HG03097 (cell line): ENCODE measurements at regions not wholly inside any gene's neighbourhood (a gene's known extent, or its start where the extent isn't known, plus 50 kb on each side); places are given as distances from the start of the nearest gene placed in this dataset.
"Not testable (repeated sequence)": the region's sequence is repeated elsewhere in the genome, so short reads cannot be mapped to it uniquely, and the experiment has no call there.

Experiments used
- ATAC-seq: cut with Tn5 transposase; IDR thresholded peaks from one replicate; pipeline ENCODE4 v1.9.1; 2021; ENCODE audit not compliant: unreplicated experiment, low FRiP score

DNA sequence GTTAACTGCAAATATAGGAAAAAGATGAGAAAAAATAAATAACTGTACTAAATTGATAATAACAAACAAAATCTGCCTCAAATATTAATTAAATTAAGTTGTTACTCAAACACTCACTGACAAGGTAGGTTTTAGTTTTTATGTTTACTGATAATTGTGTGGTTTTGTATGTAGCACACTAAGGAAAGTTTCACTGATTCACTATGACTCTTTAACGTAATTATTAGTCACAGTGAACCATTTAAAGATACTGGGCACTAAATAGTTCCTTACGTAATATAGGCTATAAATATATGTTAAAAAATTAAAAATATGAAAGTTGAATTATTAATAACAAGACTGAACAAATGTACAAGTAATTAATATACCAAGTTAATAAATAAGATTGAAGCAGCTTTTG lies 2330.0 kb upstream of the RAG2 start:
- ATAC-seq: no peak

DNA sequence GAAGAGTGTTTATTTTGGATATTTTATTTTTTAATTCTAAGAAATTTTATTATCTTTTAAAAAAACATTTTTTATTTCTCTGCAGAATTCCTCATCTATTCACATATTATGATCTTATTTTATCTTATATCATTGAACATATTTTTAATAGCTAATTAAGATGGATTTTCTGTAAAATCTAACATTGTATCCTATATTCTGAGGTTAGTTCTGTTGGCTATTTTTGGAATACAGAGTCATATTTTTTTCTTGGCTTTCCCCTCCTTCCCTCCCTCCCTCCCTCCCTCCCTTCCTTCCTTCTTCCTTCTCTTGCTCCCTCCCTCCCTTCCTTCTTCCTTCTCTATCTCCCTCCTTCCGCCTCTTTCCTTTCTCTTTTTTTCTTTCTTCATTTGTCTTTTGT lies 2326.6 kb upstream of the RAG2 start:
- ATAC-seq: no peak

DNA sequence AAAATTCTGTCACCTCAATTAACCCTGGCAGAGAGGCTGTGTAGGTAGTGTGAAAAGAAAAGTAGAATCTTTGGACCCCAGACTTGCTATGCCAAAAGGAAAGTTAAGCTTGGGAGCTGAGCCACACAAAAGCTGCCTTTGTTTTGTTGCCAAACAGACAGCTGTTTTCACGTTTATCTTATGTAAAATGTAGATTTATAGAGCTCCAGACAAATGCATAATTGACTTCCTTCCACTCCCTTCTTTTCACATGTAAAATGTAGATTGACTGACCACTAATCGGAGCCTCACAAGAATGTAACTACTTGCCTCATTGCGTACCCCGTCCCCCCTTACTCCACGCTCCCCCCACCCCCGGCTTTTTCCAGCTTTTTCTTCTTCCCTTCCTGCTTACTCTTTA lies 2302.2 kb upstream of the RAG2 start:
- ATAC-seq: no peak

DNA sequence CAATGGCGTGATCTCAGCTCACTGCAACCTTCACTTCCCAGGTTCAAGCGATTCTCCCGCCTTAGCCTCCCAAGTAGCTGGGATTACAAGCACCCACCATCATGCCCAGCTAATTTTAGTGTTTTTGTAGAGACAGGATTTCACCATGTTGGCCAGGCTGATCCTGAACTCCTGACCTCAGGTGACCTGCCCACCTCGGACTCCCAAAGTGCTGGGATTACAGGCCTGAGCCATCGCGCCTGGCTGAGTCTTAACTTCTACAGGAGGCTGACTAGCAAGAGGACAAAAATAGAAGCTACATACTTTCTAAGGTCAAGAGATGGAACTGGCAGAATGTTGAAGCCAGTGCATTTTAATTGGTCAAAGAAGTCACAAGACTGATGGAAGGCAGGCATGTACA lies 2296.2 kb upstream of the RAG2 start:
- ATAC-seq: not testable (repeated sequence)

DNA sequence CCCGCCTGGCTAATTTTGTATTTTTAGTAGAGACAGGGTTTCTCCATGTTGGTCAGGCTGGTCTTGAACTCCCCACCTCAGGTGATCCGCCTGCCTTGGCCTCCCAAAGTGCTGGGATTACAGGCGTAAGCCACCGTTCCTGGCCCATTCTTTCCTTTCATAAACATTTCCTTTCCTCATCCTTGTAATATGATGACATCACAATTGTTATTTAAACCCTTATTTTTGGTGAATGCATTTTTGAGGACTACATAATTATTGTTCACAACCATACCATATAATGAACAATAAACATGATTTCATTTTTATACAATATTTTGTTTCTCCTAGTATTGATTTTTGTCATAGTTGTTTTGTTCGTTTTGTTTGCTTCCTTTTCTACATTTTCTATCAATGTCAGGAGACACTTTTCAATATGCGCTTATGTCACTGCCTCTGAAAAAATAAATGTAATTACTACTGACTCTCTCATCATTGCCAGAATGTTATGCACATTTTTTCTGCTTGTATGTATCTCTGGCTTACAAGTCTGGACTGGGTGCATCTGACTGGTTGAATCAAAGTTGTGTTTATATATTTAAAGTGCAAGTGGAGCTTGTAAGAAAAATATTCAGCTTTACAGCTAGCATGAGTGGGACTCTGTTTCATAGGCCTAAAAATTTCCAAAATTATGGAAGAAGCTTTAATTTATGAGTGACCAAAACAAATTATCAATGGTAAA lies 2286.3 kb upstream of the RAG2 start:
- ATAC-seq: no peak

DNA sequence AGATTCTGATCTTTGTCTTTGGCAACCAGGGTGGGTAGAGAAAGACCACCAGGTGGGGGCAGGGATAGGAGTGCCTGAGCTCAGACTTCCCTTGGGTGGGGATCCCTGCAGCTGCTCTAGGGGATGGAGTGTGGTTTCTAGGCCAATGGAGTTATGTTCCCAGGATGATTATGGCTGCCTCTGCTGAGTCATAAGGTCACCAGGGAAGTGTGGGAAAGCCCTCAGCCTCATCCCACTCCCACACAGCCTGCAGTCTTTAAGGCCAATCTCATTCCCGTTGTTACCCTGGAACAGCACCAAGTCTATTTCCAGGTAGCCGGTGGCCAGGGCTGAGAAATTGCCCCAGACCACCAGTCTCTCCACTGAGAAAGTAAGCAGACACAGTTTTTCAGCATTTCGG lies 2269.3 kb upstream of the RAG2 start:
- ATAC-seq: no peak

DNA sequence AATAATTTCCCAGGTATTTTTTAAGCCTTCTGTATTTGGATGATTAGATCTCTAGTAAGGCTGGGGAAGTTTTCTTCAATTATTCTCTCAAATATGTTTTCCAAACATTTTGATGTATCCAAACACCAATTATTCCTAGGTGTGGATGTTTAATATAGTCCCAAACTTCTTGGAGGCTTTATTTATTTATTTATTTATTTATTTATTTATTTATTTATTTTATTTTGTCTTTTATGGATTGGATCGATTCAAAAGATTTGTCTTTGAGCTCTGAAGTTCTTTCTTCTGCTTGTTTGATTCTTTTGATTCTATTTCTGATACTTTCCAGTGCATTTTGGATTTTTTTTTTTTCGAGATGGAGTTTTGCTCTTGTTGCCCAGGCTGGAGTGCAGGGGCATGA lies 2267.9 kb upstream of the RAG2 start:
- ATAC-seq: no peak

DNA sequence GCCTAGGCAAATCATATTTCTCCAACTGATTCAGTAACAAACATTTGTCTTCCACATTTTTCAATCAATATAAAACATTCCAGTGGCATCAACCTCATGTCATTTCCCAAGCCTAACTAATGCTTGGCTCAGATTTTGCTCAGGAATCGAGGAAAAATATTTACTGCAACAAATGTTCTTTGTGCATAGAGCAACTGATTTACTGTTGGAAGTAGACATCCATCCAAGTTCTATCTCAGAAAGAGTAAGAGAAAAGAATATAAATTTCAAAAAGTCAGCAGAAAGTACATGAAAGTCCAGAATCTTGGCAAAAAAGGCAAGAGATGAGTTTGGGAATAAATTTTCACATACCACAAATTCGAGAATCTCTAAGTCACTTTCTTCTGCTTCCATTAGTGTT lies 2245.0 kb upstream of the RAG2 start:
- no peak for ATAC-seq

DNA sequence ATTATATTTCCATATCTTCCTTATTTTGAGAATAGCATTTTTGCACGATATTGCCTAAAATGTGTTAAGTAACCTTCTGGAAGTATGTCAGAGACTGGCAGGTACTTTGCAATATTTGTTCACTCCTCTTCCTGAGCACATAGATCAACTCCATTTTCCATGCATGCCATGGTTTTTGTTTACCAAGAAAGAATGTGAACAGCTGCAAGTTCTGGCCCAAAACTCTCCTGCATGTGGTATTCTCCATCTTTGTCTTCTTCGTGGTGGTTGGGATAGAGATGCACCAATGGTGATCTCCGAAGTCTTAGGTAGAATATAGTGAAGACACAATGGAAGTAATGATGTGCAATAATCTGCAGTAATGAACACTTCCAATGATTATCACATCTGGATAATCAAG lies 2241.0 kb upstream of the RAG2 start:
- ATAC-seq: no peak

DNA sequence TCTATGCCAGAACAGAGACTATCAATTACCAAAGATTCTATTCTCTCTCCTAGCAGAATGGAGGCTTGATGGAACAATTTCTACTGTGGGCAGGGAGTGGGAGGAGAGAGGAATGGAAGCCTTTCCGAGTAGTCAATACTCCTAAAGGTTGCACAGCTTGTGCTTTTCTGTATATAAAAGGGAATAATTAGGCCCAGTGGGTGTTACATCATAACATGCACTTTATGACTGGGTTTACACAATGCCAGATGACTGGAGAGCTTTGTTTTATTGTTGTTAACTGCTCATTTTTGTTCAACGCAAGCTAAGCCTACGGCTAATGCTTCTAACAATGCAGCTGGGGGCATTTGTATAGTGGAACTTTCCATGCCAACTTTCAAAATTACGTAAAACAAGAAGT lies 2237.9 kb upstream of the RAG2 start:
- no peak for ATAC-seq

DNA sequence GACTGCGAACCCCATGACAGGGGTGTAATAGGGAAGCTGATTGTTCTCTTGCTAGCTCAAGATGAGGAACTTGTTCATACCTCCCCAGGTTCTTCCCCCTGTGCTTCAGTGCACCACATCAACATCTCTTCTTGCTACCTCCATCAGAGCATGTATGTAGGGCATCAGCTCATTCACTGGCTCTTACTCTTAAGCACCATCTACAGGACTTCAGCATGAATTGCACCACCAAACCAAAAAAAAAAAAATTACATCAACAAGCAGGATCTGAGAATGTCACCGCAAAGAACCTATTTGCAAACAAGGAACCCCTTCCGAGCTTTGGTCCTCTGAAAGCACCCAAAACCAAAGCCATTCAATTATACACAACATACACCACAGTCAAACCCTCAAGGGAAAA lies 2226.5 kb upstream of the RAG2 start:
- ATAC-seq: no peak

DNA sequence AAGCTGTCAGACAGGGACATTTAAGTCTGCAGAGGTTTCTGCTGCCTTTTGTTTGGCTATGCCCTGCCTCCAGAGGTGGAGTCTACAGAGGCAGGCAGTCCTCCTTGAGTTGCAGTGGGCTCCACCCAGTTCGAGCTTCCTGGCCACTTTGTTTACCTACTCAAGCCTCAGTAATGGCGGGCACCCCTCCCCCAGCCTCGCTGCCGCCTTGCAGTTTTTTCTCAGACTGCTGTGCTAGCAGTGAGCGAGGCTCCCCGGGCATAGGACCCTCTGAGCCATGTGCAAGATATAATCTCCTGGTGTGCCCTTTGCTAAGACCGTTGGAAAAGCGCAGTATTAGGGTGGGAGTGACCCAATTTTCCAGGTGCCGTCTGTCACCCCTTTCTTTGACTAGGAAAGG lies 2223.8 kb upstream of the RAG2 start:
- ATAC-seq: not testable (repeated sequence)

DNA sequence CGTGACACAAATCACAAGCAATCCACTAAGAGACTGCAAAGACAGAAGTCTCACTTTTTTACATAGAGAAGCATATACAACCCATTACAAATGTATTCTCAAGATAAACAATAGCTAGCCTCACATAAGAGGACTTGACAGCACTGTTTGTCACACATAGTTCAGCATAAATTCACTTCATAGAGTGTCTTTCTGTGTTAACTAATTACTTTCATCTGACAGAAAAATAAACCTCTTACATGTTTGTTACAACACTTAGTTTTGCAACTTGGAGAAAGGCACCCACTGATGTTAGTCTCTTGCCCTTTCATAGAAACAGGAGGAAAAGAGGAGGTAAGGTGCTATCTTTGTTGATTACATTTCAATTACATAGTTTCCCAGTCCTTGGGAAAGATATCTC lies 2221.9 kb upstream of the RAG2 start:
- no peak for ATAC-seq

DNA sequence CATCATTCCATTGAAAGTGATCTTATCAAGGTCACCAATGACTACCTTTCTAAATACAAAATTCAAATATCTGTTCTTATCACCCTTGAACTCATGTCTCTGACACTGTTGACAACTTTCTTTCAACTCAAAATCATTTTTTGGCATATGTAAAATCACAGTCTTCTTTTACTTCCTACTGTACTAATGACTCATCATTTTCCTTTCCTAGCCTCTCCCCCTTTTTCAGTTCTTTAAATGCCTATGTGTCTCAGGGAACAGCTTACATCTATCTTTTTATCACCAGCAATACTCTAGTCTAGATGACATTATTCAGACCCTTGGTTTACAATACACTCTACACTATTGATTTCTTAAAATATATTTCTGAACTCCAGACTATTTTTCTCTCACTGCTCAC lies 2220.7 kb upstream of the RAG2 start:
- no peak for ATAC-seq

DNA sequence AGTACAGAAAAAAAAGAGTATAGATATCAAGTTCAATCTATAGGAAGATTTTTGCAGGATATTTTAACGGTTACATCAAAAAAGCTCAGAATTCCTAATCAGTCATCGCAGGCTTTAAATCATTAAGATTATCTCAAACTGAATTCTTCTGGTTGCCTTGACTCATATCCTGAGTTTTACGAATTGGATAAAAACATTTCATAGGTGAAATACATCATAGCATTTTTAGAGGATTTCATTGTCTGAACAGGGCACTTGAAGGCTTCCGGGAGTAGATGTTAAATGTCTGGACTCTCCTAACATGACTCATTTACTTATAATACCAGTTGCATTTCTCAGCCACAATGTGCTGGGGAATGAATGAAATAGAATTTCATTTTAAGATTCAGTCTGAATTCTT lies 2216.6 kb upstream of the RAG2 start:
- ATAC-seq: no peak

DNA sequence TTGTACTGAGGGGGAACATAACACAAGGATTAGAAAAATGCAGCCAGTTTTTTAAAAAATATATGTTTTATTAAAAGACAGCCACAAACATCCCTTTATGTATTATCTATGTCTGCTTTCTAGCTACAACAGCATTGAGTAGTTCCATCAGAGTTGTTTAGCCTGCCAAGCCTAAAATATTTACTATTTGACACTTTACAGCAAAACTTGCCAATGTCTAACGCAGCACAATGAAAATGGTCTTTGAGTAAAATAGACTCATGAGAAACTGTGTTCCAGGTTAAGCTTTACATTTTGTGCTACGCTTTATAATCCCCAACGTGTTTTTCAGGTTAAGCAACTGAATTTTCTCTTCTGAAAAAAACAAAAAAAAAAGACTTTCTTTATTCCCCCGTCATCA lies 2211.5 kb upstream of the RAG2 start:
- ATAC-seq: no peak

DNA sequence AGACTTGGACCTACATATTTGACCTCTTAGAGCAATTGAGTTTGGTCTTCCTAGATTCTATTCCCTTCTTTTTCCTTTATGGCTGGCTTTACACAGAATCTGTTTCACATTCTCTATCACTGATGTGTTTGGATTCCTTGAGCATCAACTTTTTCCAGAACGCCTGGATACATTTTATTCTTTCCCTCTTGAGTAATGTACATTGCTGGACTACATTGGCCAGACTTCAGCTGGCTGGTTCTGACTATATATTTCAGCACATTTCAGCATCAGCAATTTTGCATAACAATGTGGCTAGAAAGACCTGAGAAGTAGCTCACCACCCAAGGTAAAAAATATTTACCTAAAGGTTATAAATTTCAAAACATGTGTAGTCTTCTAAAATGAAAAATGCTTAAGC lies 2198.2 kb upstream of the RAG2 start:
- ATAC-seq: no peak

DNA sequence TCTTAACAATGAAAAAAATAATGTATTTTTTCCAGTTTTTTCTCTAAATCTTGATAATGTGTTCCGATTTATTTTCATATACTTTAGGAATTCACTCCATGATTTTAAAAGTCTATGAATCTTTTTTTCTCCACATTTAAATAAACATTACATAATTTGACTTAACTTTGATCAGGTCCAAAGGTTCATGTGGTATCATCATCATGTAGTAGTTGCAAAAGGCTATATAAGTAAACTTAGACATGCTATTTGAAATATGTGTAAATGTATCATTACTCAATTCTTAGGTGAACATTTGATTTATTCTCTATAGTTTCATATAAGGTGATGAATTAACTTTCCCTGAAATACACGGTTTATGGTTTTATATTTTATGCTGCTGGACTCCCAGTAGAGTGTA lies 2197.0 kb upstream of the RAG2 start:
- ATAC-seq: no peak

DNA sequence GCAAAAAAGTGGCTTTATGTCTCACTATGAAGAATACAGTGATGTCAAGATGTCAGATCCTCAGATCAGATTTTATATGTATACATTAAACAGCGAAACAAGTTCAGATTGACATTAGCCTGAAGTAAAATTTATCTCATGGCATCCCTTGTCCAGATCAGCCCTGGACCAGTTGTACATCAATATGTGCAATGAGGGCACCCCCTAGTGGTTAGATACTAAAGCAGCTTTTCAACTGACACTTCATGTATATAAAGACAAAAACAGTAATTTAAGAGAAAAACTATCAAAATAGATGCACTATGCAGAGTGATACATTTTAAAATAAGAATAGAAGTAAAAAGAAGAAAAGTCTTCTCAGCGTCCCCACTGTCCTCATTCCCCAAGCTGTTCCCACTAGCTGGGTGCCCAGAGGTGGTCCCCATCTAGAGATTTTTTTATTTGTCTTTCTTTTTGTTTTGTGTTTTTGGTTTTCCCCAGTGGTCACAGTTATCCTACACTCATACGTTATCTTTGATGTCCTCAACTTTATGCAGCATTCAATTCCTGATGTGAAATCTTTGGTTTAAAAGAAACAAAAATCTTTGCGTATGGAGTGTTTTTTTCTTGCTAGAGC lies 2193.4 kb upstream of the RAG2 start:
- ATAC-seq: no peak

DNA sequence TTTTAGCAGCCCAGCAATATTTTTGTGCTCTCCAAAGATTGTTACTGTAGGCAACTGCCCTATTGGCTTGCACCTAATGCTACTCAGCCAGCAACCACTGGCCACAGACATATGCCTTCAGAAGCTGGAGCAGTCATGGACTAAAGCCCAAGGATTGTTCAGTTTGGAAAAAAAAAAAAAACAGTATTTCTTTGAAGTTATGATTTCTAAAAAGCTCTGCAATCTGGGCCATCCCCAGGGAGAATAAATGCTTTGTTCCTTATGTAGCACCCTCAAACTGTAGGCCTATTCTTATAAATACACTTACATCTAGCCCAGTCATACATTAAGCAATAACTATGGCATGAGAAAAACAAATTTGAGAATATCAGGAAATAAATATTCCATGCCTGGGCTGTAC lies 2190.5 kb upstream of the RAG2 start:
- no peak for ATAC-seq

DNA sequence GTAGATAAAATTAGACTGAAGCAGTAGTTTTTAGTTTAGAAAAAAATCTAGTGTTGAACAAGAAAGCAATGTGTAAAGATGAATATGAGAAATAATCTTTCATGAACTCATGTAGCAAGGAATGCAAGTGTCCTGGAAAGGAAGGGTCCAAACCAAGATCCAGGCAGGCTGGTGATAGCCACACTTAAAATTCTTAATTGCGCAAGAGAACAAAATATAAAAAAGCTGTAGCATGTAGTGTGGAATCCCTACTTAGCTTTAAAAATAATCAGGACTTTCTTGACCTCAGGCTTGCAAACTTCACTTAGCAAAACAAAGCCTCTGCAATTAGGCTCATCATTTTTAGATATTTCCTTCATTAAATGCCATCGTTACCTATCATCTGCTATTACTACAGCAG lies 2186.1 kb upstream of the RAG2 start:
- no peak for ATAC-seq

DNA sequence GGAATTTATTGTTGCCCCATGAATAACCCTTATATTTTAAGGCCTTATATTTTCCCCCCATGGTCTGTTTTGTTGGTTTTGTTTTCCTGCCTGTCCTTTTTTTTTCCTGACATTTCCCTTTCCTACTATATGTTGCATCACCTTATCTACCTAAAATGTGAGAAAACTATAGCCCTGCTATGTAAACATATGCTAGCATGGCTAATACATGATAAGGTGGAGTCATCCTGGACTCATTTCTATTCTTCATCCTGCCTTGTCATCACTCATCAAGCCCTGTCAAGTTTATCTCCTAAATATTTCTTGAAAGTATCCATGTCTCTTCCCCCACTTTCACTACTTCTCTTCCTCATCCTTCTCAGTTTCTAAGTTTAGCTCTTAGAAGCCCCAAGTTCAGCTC lies 2168.8 kb upstream of the RAG2 start:
- no peak for ATAC-seq

DNA sequence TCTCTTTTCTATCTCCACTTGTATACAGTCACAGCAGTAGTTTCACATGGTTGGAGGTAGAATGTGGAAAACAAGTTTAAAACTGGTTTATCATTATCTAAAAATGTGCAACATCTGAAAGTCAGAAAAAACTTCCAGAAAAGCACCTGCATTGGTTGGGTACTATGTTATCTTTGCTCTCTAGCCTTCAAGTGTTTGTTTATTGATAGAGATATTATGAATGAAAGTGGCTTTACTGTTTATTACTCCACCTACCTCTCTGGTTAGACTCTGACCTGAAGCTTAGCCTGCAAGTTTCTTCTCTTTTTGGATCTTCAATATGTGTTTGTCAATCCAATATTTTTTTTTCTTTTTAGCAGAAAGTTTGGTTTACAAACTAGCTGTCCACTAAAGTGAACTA lies 2161.4 kb upstream of the RAG2 start:
- no peak for ATAC-seq
